ENCODE measurements at regions not wholly inside any gene's neighbourhood (a gene's known extent, or its start where the extent isn't known, plus 50 kb on each side); places are given as distances from the start of the nearest gene placed in this dataset.

DNA sequence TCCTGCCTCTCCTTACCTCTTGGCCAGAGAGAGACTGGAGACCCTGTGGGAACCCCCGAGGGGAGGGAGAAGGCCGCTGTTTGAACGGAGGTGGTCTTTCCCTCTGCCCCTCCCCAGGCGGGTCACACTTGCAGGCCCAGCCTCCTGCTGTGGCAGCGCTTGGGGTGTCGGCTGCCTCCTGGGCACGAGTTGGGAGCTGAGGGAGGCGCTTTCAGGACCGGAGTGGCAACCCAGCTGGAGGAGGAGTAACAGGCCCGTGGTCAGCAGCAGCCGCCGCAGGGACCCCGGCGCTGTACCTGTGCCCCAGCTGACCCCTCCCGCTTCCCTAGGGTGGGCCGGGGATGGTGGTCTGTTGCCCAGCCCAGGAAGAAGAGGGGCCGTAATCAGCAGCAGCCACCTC lies 278.3 kb downstream of the SEC14L1 start:
- no peak for DNase-seq (ENCODE audit: low spot score)

- peak; percentile 64 for DNase-seq (ENCODE audit: low spot score)
Measured at GRCh38 chr17:77419547-77420094, 278.9 kb downstream of the SEC14L1 start.

DNA sequence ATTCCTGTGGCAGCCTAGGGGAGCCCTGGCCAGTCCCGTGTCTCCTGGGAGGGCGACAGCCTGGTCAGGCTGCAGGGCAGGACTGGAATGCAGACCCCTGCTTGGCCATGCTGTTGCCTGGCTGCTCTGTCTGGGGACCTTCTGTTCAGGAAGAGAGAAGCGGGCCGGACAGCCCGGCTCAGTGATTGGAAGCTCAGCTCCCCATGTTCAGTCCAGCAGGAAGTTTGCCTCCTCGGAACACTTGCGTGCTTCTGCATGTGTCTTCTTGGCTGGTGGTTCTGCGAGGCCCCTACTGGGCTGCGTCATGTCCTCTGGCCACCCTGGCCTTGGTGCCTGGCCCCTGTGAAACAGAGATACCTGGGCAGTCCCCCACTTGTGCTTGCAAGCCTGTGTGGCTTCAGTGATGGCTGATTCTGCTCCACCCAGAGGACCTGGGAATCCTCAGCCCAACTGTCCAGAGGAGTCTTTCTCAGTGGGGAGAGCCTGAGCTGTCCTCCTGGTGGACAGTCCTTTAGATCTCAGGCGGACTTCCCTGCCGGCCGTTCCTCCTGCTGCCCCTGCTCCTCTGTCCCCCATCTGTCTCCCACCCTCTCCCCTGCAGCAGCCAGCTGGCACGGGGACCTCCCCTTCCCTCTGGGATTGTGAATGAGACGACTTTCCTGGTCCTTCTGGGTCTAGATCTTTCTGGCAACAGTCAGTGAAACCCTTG lies 279.5 kb downstream of the SEC14L1 start:
- DNase-seq (ENCODE audit: low spot score), result no peak

DNA sequence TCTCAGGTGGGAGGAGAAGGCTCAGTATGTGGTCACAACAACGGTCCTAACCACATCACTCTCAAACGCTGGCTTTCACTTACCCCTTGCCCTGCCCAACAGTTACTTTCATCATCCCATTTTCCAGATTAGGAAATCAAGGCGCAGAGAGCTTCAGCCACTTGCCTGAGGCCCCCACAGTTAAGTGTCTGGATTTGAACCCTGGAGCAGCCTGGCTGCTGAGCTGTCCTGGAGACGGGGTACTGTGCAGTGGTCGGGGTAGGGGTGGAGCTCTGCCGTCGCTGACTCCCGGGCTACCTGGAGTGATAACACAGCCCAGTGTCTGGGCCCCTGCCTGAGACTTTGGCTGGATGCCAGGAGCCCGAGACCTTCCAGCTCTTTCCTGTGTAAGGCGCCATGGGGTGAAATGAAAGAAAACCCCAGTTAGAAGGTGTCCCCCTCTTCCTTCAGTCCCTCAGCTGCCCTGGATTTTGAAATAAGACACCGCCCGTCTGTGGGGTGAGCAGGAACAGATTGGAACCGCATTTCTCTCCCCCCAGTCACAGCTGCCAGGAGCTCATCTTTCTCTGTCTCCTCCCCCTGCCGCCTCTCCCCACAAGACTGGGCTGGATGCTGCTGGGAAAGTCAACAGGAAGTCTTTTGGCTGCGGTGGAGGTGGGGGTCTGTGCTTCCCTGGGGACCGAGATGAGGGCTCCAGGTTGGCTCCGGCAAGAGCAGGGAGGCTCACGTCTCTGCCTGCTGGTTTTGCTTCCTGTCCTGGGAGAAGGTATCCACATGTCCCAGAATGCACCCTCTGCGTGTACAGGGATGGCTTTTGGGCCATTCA lies 280.2 kb downstream of the SEC14L1 start:
- no peak for DNase-seq (ENCODE audit: low spot score)

- no peak for DNase-seq (ENCODE audit: low spot score)
Measured at GRCh38 chr17:77421630-77421972, 280.8 kb downstream of the SEC14L1 start.

DNA sequence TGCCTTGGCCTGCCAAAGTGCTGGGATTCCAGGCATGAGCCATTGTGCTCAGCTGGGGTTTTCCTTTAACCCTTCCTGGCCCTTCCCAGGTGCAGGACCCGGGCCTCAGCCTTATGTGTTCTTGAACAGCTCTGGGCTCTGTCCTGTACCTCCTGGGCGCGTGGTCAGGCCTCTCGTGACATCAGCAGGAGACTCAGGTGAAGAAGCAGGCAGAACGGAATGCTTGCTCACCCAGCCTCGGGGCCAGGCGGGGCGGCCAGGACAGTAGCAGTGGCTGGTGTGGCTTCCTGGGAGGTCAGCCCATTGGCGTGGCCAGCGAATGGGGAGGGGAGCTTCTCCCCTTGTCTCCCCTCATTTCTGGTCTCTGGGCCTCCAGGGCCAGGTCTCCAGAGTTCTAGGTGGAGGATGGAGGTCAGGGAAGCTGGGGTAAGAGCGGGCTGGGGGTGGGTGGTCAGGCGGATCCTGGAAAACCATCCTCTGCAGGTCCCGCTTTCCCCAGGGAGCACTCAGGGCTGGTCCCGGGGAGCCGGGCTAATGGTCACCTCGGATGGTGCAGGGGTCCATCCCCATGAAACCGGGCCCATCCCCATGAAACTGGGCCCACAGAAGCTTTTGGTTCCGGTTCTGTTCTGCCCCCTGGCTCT lies 281.5 kb downstream of the SEC14L1 start:
- DNase-seq (ENCODE audit: low spot score), result no peak

DNA sequence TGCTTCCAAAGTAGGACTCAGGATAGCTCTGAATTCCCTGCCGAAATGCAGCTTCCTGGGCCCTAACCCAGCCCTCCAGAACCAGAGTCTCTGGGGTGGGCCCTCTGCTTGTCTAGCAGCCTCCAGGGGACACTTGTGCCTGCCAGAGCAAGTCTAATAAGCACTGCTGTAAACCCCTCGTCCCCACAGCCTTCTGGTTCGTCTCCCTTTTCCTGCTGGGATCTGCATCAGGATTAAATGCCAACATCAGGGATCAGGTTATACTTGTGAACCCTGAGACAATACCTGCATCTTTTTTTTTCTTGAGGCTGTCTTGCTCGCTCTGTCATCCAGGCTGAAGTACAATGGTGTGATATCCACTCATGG lies 282.0 kb downstream of the SEC14L1 start:
- no peak for DNase-seq (ENCODE audit: low spot score)

- DNase-seq (ENCODE audit: low spot score), result no peak
Measured at GRCh38 chr17:77423589-77424451, 283.1 kb downstream of the SEC14L1 start.

- DNase-seq (ENCODE audit: low spot score), result no peak
Measured at GRCh38 chr17:77424585-77425344, 284.0 kb downstream of the SEC14L1 start.

GRCh38 chr17:77425348-77425747 lies 284.6 kb downstream of the SEC14L1 start:
- DNase-seq (ENCODE audit: low spot score), result no peak

DNA sequence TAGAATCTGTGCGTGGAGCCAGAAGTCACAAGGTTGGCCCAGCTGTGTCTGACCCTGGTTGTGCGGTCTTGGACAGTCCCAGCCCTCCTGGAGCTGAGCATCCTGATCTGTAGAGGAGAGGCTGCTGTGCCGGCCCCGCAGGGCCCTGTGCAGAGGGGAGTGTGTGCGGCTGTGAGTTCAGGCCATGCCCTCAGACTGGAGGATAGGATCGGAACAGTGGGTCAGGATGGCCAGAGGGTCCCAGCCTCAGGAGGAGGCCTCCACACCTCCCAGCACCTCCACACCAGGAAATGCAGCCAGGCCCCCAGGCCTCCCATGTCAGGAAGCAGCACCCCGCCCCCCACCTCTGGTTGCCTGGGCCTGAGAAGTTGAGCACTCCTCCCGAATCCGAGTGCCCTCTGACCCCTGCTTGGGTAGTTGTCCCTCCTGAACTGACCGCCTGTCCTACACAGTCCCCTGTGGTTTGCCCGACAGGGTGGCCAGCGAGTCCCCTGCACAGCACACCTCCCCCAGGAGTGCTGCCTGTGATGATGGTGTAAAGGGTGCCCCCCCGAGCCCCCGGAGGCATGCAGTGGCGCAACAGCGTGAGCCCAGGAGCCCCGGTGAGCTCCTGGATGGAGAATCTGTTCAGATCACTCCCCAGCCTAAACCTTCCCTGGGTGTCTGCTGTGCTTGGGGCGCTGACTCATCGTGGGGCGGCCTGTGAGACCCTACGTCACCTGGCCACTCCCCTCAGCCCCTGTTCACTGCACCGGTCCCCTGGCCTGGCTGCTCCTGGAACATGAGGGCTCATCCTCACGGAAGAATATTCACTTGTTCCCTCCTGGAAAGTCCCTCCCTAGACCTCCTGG lies 285.2 kb downstream of the SEC14L1 start:
- no peak for DNase-seq (ENCODE audit: low spot score)

DNA sequence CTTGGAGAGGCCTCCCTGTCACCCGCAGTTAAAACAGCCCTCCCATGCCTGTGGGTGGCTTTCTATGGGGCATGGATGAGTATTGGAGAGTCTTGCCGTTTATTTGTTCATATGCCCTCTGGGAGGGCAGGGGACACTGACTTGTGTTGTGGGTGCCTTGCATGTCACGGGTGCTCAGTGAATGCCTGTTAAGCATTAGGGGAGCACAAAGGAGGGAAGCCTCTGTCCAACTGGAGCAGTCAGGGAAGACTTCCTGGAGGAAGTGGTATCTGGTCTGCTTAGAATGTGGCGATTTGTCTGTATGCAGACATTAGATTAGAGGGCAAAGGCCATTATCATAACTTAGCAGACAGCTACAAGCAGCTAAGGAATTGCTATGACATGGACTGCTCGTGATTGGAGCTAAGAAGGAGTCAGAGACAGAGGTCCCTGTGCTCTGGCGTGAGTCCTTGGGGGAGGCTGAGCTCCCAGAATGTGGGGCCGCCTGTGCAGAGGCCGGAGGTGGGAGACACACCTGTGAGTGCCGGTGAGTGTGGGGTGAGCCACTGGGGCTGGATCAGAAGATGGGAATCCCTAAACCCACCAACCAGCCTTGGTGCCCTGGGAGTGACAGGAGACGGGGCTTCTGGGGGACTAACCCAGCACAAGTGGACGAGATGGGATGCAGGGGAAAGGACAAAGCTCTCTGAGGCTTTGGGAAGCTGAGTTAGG lies 286.1 kb downstream of the SEC14L1 start:
- DNase-seq (ENCODE audit: low spot score), result no peak

DNA sequence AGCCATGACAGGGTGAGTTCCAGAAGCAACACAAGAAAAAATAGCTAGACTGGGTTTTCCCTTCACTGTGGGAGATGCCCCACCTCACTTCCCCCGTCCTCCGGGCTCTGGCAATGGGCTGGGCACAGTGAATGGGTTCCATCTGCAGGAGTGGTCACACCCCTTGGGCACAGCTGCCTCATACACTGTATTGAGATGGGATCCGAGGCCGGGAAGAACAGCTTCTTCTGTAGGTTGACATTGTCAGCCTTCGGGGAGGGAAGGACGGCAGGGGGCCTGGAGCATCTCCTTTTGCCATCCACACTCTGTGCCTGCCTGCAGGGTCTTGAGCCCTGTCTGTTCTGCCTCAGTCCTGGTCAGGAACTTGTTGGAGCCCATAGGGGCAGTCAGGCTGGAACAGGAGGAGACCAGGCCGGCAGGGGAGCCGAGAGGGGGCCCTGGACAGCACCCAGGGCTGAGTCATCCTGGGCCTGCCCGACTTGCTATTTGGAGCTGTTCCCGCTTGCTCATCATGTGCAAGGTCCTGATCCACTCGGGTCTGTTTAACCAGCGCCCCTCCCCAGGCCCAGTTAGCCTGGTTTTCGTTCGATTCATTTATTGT lies 286.7 kb downstream of the SEC14L1 start:
- DNase-seq (ENCODE audit: low spot score), result no peak

DNA sequence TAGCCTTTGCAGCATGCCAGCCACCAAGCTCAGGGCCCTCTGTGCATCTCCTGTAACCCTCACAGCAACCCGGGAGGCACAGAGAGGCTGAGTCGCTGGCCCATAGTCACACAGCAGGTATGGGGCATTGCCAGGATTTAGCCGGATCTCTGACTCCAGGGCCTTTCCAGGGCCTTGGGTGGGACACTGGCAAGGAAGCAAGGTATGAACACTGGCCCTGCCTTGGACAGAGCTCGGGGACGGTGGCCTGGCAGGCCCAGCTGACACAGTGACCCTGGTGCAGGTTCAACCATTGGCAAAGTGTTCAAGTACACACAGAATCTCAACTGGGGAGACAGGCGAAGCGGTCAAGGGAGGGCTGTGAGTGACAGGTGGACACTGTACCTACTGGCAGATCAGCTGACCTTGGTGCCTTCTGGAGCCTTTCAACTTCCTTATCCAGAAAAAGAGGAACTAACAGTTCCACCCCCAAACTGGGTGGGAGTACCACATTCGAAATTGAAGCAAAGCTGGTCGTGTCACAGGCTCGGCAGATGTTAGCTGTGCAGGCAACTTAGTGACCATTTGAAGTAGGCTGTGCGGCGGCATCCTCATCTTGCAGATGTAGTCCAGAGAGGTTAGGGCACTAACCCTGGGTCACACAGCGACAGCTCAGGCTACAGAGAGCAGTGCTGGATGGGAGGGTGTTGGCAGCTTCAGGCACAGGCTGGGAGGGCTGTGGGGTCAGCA lies 287.4 kb downstream of the SEC14L1 start:
- DNase-seq (ENCODE audit: low spot score), result no peak

DNA sequence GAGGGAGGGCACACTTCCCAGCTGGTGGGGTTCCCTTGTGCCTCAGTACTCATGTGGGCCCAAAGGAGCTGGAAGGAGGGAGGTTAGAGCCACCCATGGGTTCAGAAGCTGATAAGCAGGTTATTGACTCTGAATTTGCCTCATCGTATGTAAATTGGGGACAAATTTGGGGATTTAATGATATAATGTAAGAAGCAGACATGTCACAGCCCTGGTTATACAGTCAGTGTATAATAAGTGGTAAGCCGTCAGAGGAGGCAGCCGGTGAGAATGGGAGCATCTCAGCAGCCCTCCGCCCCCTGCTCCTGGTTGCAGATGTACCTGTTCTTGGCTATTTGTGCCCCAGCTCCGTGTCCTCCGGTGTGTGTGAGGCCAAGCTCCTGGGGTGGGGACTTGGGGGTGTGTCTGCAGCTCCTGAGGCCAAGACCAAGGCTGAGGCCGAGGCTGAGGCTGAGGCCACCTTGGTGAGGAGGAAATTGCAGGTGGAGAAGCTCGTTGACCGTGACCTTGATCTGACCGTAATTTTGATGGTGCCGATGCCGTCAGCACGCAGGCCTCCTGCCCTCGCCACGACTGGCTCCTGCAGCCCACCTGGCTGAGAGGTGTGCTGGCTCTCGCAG lies 288.1 kb downstream of the SEC14L1 start:
- no peak for DNase-seq (ENCODE audit: low spot score)

GRCh38 chr17:77429369-77429968 lies 288.7 kb downstream of the SEC14L1 start:
- DNase-seq (ENCODE audit: low spot score), result no peak

- DNase-seq (ENCODE audit: low spot score), result peak; percentile 83
Measured at GRCh38 chr17:77429969-77430752, 289.4 kb downstream of the SEC14L1 start.

All from HuH-7 (cell line).